HG02571 (cell line): ENCODE measurements at regions not wholly inside any gene's neighbourhood (a gene's known extent, or its start where the extent isn't known, plus 50 kb on each side); places are given as distances from the start of the nearest gene placed in this dataset.
"Not testable (repeated sequence)": the region's sequence is repeated elsewhere in the genome, so short reads cannot be mapped to it uniquely, and the experiment has no call there.

ENCODE experiments used
- ATAC-seq: cut with Tn5 transposase; IDR thresholded peaks from one replicate; pipeline ENCODE4 v1.9.1; 2021; ENCODE audit warnings: mild to moderate bottlenecking, moderate library complexity; ENCODE audit not compliant: unreplicated experiment

DNA sequence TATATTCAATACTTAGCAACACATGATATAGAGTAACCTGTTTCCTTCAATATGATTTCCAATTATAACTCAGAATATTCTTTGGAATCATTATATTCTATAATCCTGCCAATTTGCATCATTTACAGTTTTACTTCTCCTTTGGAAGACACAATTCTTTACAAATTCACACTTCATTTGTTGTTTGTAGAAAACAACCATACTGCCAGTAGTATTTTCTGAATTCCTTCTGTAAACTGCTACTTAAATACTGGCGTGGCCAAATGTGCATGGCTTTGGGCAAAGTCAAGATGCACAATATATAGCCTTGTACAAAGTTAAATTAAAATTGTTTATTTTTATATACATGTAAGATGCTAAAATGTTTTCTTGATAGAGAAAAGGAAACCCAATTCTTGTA is 687.1 kb upstream of the NEGR1 start:
- ATAC-seq, result no peak

DNA sequence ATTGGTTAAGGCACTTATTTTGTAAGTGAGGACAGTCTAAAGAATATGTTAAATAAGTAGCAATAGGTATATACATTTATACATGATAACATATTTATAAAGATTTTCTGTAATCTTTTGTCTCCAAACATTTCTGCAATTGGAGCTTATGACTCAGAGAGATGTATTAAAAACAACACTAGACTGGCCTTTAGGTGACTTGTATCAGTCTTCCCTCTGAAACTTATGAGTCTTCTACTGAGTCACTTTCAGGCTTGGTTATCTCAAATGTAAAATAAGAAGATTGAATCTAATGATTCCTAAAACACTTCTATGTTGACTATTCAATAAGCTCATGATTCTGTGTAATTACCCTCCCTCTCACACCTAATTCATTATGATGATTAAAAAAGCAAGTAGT is 672.6 kb upstream of the NEGR1 start:
- ATAC-seq, result no peak

DNA sequence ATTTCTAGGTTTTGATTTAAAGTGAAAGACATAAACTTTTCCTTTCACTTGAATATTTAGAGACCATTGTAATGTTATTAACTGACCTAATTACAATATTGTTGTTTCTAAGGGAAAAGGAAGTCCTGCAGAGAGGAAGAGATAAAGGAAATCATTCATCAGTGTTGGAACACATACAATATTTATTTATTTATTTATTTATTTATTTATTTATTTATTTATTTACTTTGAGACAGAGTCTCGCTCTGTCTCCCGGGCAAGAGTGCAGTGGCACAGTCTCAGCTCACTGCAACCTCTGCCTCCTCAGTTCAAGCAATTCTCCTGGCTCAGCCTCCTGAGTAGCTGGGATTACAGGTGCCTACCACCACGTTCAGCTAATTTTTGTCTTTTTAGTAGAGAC is 668.6 kb upstream of the NEGR1 start:
- ATAC-seq, result not testable (repeated sequence)

DNA sequence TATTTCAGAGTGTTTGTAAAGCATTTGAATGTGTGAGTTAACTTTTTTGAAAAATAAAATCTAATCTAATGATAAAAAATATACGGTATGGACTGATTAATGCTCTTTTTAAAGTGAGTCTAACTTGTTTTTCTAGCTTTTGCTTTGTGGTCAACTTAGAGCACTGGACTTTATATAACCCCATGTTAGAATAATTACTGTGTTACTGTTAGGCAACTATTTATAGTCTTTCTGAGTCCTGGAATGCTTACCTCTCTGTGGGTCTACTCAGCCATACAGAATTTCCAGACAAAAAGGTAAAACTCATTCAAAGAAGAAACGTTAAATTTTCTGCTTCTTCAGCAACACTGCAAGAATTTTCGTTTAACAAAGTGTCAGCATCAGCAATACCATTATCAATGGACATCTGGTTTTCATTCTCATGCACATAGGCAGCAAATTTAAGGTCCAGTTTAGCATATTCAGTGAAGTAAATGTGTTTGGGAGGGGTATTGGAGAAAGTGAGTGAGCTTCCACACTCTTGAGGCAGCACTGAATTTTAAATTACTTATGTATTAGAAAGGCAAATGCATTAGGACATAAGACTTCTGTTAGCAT is 664.7 kb upstream of the NEGR1 start:
- ATAC-seq, result no peak

DNA sequence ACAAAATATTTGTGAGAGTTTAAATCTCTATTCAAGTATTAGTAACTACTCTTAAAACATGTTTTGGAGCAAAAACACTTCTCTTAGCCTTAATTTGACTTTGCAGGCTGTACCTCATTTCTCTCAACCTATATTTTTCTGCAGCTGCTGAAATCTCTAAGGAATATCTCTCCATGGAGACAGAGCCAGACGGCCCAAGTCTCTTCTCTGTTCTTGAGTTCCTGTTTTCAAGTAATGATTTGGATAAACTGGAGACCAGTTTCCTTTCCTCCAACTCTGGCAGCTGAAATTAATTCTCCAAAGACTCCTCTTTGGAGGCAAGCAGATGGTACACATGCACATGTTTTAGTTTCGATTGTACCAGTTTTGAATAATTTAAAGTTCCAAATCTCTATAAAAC is 659.7 kb upstream of the NEGR1 start:
- ATAC-seq, result no peak

DNA sequence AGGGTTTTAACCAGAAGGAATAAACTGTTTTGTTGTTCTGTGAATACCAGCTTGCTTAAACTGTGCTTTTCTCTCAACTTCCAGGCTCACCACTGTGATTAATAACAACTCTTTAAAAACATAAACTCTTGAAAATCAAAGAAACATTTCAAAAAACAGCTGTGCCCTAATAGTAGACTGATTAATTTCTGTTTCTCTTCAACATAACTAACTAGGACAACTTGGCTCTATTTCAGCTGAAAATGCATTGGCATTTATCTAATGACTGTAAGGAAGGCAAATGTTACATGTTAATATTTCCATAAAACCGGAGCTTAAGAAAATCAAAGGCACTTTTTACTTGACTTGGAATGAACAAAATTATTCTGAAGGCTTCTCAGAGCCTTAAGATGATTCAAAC is 656.1 kb upstream of the NEGR1 start:
- ATAC-seq, result no peak

DNA sequence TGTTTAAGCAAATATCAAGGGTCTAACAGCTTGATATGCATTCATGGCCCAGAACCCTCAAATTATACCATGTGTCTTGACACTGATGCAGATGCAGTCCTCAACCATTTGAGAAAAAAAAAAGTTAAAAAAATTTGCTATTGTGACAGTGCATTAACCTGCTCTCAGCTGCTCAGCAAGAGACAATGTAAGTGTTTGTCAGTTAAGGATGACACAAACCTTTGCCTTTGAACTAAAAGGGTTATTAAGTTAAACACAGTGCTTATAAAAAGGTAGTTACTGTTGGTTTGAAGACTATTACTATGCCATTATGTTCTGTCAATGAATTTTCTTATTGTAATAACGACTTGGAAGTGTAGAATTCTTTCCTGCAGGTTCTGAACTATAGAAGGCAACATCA is 655.6 kb upstream of the NEGR1 start:
- ATAC-seq, result no peak

DNA sequence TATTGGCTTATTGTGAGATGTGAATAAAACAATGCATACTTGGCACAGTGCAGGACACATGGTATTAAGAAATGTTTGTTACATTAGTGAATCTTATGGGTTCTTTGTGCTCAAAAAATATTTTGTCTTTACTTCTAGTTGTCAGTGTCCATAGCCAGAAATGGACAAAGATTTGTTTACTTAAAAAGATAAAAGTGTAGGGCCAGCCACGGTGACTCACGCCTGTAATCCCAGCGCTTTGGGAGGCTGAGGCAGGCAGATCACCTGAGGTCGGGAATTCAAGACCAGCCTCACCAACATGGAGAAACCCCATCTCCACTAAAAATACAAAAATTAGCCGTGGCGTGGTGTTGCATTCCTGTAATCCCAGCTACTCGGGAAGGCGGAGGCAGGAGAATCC is 654.6 kb upstream of the NEGR1 start:
- no peak for ATAC-seq

DNA sequence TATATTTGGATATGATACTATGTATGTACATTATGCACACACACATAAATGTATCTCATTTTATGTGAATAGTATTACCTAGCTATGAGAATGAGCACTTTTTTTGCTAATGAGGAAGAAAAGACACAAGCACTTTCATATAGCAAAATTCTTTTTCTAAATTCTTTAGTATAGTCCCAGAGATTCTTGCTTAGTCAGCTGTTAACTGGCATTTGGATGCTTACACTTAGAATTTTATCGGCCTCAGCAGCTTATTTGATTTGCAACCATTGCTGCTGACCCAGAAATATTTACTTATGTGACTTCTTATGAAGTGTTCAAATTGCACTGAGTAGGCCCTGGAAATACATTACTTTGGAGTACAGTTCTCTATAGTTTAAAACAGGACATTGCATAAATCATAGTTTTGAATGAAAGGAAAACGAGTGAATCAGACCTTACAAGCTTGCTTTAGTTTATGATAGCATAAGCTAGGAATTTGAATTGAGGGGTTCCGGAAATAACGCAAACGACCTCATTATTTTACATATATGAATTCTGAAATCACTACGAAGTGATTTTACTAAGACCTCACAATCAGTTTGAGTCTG is 653.9 kb upstream of the NEGR1 start:
- no peak for ATAC-seq

DNA sequence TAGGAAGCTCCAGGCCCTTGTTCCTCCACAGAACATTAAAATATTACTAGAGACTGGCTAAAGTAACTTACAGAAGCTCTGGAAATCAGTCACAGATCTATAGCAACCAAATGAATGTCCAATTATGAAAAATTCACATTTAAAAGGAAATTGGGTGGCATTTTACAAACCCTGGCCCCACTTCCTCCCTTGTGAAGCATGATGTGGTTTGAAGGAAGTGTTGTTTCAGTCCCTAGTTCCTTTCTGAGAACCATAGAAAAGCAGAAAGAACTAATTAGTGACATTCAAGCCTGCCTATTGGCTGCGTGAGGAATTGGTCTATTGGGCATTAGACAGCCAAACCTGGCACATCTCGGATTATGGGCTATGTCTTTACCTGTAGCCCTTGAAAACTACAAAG is 649.7 kb upstream of the NEGR1 start:
- ATAC-seq, result no peak

DNA sequence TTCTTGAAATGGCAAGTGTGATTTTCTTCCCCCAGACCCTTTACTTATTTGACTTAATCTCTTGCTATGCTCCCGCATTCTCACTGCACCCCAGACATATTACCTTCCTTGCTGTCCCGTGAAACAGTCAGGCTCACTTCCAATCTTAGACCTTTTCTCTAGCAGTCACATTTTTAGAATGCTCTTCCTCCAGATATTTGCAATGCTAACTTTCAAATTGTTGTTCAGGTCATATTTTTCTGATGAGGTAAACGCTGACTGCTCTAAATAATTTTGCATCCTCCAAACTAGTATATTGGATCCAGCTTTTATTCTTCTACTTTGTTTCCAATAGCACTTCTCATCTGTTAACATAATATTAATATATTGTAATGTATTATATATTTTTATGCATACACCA is 648.2 kb upstream of the NEGR1 start:
- ATAC-seq, result no peak

DNA sequence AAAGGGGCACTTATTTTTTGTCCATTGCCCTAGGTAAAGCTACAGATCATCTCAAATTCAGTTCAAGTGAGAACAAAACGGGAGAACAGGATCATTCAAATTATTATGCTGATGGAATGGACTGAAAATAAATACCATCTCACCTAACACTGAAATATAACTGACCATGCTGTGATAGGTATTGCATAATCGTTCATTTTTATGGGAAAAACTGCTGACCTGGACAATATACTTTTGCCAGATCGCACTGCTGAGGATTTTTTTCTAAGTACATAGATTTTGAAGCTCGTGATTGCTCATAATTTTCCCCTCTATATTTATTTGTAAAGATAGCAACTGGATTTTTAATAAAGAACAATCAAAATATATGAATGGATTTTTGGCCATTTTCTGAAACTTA is 636.6 kb upstream of the NEGR1 start:
- no peak for ATAC-seq

DNA sequence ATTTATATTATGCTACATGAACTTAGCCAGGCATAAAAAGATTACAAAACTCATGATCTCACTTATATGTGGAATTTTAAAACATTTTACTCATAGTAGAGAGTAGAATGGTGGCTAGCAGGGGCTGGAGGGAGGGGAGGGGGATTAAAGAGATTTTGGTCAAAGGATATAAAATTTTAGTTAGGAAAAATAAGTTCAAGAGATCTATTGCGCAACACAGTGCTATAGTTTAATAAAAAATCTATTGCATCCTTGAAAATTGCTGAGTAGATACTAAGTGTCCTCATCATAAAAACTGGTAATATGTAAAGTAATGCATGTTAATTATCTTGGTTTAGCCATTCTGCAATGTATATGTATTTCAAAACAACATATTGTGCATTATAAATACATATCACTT is 635.6 kb upstream of the NEGR1 start:
- no peak for ATAC-seq

DNA sequence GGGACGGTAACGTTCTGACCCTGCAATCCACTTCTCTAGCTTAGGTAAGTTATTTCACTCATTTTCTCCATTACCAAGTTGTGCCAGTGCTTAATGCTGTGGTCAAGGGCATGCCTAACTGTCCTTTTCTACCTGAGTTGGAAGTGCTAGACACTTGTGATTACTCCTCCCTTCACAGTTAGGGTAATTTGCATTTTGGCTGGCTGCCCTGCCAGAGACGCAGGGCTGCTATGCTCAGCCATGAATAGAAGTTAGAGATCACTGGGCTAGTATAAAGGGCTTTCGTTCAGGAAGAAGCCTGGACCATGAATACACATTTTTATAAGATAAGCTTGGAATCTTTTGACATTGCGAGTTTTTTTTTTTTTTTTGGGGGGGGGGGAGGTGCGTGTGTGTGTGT is 633.2 kb upstream of the NEGR1 start:
- no peak for ATAC-seq

DNA sequence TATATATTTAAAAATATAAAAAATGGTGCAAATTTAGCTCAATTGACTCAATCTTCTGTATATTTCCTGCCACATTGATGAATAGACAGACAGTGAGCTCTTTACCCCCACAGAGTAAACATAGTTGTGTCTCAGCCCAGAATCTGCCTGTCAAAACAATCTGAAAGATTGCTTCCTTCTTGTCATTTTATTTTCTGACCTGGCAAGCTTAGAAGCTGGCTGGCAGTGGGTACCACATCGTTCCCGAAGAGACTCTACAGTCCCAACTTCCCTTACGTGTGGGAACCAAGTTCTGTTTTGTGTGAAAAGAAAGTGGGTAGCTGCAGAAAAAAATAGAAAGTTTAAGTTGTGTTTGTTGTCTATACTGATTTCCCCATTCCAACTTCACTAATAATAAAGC is 629.3 kb upstream of the NEGR1 start:
- no peak for ATAC-seq

DNA sequence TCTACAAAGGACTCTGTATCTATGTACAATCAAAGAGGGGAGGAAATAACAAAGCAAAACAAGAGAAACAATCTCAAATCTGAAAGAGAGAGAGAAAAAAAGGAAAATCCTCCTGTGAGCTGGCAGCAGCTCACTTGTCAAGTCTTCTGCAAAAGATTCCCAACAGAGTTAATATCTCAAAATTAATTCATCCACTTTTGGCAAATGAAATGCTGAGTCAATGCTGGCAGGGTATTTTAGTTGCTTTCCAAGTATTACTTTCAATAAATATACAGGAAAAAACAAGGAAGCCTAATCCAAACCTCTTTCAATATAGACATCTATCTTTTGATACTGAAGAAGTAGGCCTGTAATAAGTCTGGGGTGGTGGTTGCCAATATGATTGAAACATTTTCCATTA is 613.9 kb upstream of the NEGR1 start:
- no peak for ATAC-seq

DNA sequence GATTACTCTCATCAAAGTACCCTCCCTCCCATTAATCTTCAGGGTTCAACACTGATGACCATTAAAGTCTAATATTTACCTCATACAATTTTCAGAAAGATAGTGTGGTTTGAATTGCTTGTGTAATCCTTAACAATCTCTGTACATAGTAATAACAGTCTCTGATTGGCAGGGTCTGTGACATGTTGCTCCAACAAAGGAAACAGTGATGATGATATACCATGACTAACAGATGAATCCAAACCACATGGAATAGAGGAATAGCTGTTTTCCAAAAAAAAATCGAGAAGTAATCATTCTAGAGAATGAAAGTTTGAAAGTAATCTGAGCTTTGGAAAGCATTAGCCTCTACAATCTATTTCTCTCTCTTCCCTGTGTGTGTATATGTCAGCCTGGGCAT is 610.1 kb upstream of the NEGR1 start:
- ATAC-seq, result no peak

DNA sequence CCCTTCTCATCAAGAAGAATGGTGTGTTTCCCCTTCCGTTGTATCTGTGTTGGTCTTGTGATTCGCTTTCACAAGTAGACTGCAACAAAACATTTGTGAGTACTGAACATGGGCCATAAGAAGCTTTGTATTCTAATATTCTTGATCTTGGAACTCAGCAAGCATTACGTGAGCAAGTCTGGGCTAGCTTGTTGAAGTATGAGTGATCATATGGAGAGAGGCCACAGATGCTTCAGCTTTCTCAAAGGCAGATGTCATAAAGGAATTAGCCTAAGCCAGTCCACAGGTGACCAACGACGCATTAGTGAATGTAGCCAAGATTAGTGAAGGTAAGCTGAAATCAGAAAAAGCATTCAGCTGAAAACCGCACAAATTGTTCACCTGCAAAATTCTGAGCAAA is 609.6 kb upstream of the NEGR1 start:
- ATAC-seq, result no peak

DNA sequence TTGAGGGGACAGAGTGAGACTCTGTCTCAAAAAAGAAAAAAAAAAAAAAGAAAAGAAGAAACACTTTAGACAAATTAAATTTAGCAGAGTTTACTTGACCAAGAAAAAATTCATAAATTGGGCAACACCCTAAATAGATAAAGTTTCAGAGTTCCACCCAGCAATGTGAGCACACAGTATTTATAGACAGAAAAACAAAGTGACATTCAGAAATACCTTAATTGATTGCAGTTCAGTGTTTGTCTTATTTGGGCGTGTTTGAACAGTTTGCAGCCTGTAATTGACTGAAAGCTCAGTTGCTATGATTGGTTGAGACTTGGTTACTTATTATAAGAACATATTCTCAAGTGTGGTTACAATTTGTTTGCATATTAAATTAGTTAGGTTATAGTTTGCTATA is 603.5 kb upstream of the NEGR1 start:
- no peak for ATAC-seq

DNA sequence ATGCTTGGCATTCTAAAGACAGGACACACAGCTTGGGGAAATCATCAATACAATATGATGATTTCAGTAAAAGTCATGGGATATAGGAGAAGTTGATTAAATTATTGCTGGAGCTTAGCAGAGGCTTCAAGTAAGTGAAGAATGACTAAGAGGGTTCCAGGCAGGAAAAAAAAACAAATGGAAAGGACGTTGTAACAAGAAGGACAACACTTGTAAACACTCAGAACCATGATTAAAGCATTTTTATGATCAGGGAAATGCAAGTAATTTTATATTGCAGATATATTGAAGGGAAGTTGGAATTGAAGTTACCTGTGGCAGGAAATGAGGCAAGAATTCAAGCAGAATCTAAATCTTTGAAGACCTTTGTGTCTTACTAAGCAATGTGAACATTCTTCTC is 602.7 kb upstream of the NEGR1 start:
- ATAC-seq, result no peak

DNA sequence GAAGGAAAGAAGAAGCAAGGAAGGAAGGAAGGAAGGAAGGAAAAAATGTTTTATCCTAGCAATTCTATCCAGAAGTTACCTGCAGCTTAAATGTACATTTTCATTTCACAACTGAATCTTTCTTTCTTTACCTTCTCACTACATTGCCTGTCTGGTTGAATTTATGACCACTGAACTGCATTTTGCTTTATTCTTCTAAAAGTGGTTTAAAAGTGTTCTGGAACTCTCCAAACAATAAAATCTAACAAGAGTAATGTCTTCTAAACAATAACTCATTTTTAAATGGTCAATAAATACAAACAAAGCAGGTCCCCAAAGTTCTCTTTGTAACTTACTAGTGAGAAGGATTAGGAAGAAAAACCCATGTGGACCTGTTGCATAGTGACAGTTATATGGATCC is 587.5 kb upstream of the NEGR1 start:
- no peak for ATAC-seq

DNA sequence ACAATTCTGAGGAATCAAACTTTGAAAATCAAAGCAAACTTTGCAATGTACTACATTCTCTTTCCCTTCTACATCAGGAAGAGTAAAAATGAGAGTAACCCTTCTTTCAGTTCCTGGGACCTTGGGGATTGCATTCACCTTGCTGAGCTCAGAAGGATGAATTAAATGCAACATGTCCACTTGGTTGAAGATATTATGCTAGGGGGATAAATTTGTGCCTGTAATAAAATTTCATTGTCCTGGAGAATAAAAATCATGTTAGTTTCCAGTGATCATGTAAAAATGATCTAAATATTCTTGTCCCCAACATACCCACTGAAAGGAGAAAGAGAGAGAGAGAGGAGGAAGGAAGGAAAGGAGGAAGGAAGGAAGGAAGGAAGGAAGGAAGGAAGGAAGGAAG is 587.1 kb upstream of the NEGR1 start:
- no peak for ATAC-seq

DNA sequence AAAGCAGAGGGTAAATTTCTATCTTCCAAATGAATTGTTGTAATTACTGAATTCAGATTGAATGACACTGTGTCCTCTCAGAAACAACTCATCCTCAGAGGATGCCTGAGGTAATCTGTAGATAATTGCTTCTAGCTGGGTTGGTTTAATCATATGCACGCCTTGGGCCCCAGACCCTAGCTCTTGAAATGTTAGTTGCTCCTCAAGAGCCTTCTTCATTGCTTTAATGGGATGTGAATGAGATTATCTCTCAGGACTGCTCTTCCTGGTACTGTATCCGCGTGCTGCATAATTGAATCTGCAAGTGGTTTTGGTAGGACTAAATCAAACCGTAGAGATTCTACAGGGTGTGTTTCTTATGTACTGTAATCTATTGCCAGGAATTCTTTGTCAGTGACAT is 569.3 kb upstream of the NEGR1 start:
- no peak for ATAC-seq
